Glutamatergic neuron (in vitro differentiated cells): ENCODE measurements at regions not wholly inside any gene's neighbourhood (a gene's known extent, or its start where the extent isn't known, plus 50 kb on each side); places are given as distances from the start of the nearest gene placed in this dataset.
"Not testable (repeated sequence)": the region's sequence is repeated elsewhere in the genome, so short reads cannot be mapped to it uniquely, and the experiment has no call there.

ENCODE experiments used
- DNase-seq: peaks from one replicate; pipeline ENCODE4 v3.0.0; 2022
- H3K27ac Mint-ChIP-seq: one replicate; pipeline ENCODE4 v1.8.0; 2020; ENCODE audit warnings: mild to moderate bottlenecking, mixed read lengths, inconsistent platforms; ENCODE audit not compliant: unreplicated experiment
- H3K27me3 Mint-ChIP-seq: one replicate; pipeline ENCODE4 v1.8.0; 2020; ENCODE audit warnings: mild to moderate bottlenecking, moderate library complexity, mixed read lengths, inconsistent platforms; ENCODE audit not compliant: unreplicated experiment
- H3K36me3 Mint-ChIP-seq: one replicate; pipeline ENCODE4 v1.8.0; 2020; ENCODE audit warnings: mild to moderate bottlenecking, mixed read lengths, inconsistent platforms; ENCODE audit not compliant: unreplicated experiment
- H3K4me1 Mint-ChIP-seq: one replicate; pipeline ENCODE4 v1.8.0; 2020; ENCODE audit warnings: mild to moderate bottlenecking, low read depth, mixed read lengths, inconsistent platforms; ENCODE audit not compliant: unreplicated experiment
- H3K4me3 Mint-ChIP-seq: one replicate; pipeline ENCODE4 v1.8.0; 2020; ENCODE audit warnings: mild to moderate bottlenecking, mixed read lengths, inconsistent platforms; ENCODE audit not compliant: unreplicated experiment
- H3K9me3 Mint-ChIP-seq: one replicate; pipeline ENCODE4 v1.8.0; 2020; ENCODE audit warnings: mild to moderate bottlenecking, moderate library complexity, mixed read lengths, inconsistent platforms; ENCODE audit not compliant: unreplicated experiment
- TF ChIP-seq, protein P1 (sequence below): fragments of 200-600 bp; sonication (generic); IDR thresholded peaks from one replicate; pipeline ENCODE4 v1.5.0; 2021; ENCODE audit not compliant: partially characterized antibody, unreplicated experiment

DNA sequence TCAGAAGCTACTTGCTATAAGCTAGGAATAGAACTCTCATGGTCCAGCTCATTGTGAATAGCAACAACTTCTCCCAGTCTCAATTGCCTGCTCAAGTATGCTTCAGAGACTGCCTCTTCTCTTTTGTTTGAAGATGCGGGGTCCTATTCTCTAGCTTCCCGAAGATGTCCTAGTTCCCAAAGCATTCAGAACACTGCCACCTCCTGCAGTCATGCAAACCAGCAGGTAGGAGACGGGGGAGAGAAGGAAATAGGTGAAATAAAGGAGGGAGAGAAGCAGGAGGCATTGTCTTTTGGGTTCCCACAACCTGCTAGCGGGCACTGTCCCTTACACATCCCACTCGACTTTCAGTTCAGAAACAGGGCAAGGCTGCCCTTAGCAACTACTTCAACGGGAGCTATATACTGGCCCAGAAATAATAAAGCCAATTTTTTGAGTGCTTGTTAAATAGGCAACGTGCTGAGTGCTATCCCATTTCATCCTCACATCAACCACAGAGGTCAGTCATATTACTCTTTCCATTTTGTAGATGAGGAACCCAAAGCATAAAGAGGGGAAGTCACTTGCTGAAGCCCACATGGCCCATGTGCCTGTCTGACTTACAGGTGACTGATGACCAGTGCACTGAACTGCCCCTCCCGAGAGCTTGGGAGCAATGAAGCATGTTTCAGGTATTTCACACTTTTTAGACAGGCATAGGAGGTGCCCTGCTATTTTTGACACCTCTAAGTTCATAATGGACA is 61.9 kb upstream of the ATXN1 start:
- TF ChIP-seq, protein P1, sequence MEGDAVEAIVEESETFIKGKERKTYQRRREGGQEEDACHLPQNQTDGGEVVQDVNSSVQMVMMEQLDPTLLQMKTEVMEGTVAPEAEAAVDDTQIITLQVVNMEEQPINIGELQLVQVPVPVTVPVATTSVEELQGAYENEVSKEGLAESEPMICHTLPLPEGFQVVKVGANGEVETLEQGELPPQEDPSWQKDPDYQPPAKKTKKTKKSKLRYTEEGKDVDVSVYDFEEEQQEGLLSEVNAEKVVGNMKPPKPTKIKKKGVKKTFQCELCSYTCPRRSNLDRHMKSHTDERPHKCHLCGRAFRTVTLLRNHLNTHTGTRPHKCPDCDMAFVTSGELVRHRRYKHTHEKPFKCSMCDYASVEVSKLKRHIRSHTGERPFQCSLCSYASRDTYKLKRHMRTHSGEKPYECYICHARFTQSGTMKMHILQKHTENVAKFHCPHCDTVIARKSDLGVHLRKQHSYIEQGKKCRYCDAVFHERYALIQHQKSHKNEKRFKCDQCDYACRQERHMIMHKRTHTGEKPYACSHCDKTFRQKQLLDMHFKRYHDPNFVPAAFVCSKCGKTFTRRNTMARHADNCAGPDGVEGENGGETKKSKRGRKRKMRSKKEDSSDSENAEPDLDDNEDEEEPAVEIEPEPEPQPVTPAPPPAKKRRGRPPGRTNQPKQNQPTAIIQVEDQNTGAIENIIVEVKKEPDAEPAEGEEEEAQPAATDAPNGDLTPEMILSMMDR, result no peak
- Mint-ChIP-seq H3K4me1 (peaks cover 4% of the 10 kb centered on the region), H3K27me3 (no peaks in the 10 kb centered on the region)

DNA sequence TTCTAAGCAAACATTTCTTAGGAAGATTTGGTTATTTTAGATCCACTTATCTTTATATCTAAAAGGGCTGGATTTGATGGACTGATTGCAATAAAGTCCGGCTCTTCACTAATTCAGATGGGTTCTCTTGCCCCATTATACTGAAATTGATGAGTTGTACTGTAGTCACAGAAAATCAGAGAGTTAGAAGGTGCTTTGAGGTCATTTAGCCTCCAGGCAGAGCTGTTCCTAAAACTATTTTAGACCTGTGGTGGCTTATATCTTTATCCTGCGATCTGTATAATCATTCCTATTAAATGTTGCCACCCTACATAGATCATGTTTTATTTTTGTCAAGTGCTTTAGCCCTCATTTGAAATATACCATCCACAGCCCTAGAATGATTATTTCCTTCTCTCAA is 61.3 kb upstream of the ATXN1 start:
- TF ChIP-seq, protein P1, result no peak
- Mint-ChIP-seq H3K27me3 (no peaks in the 10 kb centered on the region), H3K4me3 (no peak overlapping the region), H3K9me3 (no peaks in the 10 kb centered on the region), H3K4me1 (peaks cover 4% of the 10 kb centered on the region), H3K36me3 (no peaks in the 10 kb centered on the region), H3K27ac (no peak overlapping the region)
- DNase-seq, result no peak

More for the DNA sequence above, 61.9 kb upstream of the ATXN1 start:
- H3K9me3 Mint-ChIP-seq, result no peaks in the 10 kb centered on the region
- no peak for DNase-seq
- no peak overlapping the region for H3K4me3 Mint-ChIP-seq
- no peaks in the 10 kb centered on the region for H3K36me3 Mint-ChIP-seq
- H3K27ac Mint-ChIP-seq, result no peak overlapping the region

DNA sequence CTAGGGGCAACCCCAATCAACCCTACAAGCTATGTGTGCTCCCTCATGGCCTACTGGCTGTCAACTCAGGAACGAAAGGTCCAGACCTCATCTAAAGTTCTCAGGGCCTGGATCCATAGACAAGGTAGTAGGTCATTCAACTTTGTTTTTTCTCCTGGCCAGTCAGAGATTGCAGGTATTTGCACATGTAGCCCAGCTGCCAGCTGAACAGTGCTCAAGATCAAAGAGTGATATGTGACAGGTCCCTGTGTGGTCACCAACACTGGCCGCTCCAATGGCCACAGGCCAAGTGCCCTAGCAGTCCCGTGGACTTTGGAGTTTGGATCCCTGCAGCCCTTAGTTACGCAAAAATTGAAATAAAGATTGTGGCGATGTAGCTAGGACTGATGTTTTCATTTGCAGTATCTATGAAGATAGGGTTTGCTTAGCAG is 60.6 kb upstream of the ATXN1 start:
- Mint-ChIP-seq H3K27ac (no peak overlapping the region), H3K4me3 (no peak overlapping the region)
- TF ChIP-seq, protein P1, result no peak

DNA sequence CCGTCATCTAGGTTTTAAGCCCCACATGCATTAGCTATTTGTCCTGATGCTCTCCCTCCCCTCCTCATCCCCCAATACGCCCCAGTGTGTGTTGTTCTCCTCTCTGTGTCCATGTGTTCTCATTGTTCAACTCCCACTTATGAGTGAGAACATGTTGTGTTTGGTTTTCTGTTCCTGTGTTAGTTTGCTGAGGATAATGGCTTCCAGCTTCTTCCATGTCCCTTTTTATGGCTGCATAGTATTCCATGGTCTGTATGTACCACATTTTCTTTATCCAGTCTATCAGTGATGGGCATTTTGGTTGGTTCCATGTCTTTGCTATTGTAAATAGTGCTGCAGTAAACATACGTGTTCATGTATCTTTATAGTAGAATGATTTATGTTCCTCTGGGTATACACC is 59.0 kb upstream of the ATXN1 start:
- not testable (repeated sequence) for H3K9me3 Mint-ChIP-seq, H3K27me3 Mint-ChIP-seq, H3K27ac Mint-ChIP-seq, H3K36me3 Mint-ChIP-seq, H3K4me3 Mint-ChIP-seq, H3K4me1 Mint-ChIP-seq, DNase-seq

More for the DNA sequence above, 60.6 kb upstream of the ATXN1 start:
- Mint-ChIP-seq H3K9me3 (no peaks in the 10 kb centered on the region), H3K36me3 (no peaks in the 10 kb centered on the region), H3K4me1 (peaks cover 4% of the 10 kb centered on the region), H3K27me3 (no peaks in the 10 kb centered on the region)
- DNase-seq, result no peak

DNA sequence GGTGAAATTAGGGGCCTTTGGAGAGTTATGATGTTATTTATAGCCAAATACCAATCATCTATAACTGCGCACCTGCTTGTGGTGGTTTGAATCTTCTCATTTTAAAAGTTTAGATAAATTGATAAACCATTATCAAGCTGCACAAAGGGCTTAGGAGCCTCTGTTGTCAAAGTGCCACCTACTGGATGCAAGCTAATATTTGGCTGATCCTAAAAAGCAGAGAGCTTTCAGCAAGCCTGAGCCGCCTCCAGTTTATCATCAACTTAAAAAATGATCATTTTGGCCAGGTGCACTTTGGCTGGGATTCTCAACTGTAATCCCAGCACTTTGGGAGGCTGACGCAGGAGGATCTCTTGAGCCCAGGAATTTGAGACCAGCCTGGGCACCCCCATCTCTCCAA is 58.5 kb upstream of the ATXN1 start:
- Mint-ChIP-seq H3K27ac (no peak overlapping the region), H3K27me3 (no peaks in the 10 kb centered on the region), H3K36me3 (no peaks in the 10 kb centered on the region), H3K9me3 (no peaks in the 10 kb centered on the region), H3K4me1 (peaks cover 4% of the 10 kb centered on the region), H3K4me3 (no peak overlapping the region)
- DNase-seq, result no peak
- TF ChIP-seq, protein P1, result no peak
